Ascending aorta (tissue), 2 donors: ENCODE measurements at regions not wholly inside any gene's neighbourhood (a gene's known extent, or its start where the extent isn't known, plus 50 kb on each side); places are given as distances from the start of the nearest gene placed in this dataset.

Experiments
- DNase-seq, 2 donors: peaks; one replicate each; pipeline ENCODE4 v3.0.0-alpha.2; 2019; ENCODE audit warnings: low spot score in 2 of 2
- H3K27ac ChIP-seq, 2 donors: fragments of 200-600 bp; sonication (generic); one replicate each; pipeline ENCODE4 v1.5.1; 2016 to 2017; ENCODE audit warnings: mild to moderate bottlenecking in 1 of 2
- H3K27me3 ChIP-seq: fragments of 200-600 bp; sonication (generic); one replicate; pipeline ENCODE4 v1.5.1; 2017
- H3K36me3 ChIP-seq, 2 donors: fragments of 200-600 bp; sonication (generic); one replicate each; pipeline ENCODE4 v1.5.1; 2016
- H3K4me1 ChIP-seq, 2 donors: fragments of 200-600 bp; sonication (generic); one replicate each; pipeline ENCODE4 v1.5.1; 2016 to 2017; ENCODE audit warnings: mild to moderate bottlenecking in 1 of 2
- H3K4me3 ChIP-seq, 2 donors: fragments of 200-600 bp; sonication (generic); one replicate each; pipeline ENCODE4 v1.5.1; 2016 to 2017; ENCODE audit warnings: mild to moderate bottlenecking in 1 of 2
- H3K9me3 ChIP-seq, 2 donors: fragments of 200-600 bp; sonication (generic); one replicate each; pipeline ENCODE4 v1.5.1; 2016
- CTCF ChIP-seq, 3 experiments: fragments of 200-600 bp in 2 of 3; fragments of 450-650 bp in 1 of 3; sonication (generic) in 2 of 3; IDR thresholded peaks; one replicate each; pipeline ENCODE4 v1.5.1; 2016 to 2019; ENCODE audit warnings: antibody characterized with exemption in 3 of 3, mild to moderate bottlenecking in 1 of 3, moderate library complexity in 1 of 3
- intact Hi-C: fragments of 100-400 bp; cut with DNase I; formaldehyde crosslinking; loops from one replicate; pipeline ENCODE4 v1.15.1; 2023

GRCh38 chr15:31448635-31448979, 122.0 kb downstream of the KLF13 start:
- DNase-seq = peak in 1 of 2 donors; percentile 49
- no peak for TF ChIP-seq CTCF (IDR thresholded peaks at IDR 0.05)
- H3K27me3 ChIP-seq = no peaks in the 10 kb centered on the region

GRCh38 chr15:31452595-31453557, 126.2 kb downstream of the KLF13 start:
- H3K4me1 ChIP-seq = peaks cover 5 to 11% of the 10 kb centered on the region in 2 donors
- no peak for TF ChIP-seq CTCF (IDR thresholded peaks at IDR 0.05)
- DNase-seq = peak in 1 of 2 donors; percentile 58
- intact Hi-C loops = no loop called here
- no peak overlapping the region for H3K27ac ChIP-seq
- H3K4me3 ChIP-seq = no peak overlapping the region
- H3K27me3 ChIP-seq = no peaks in the 10 kb centered on the region
- no peaks in the 10 kb centered on the region for H3K9me3 ChIP-seq
- no peaks in the 10 kb centered on the region for H3K36me3 ChIP-seq

More at GRCh38 chr15:31448635-31448979, 122.0 kb downstream of the KLF13 start:
- no peak overlapping the region for H3K27ac ChIP-seq
- H3K36me3 ChIP-seq = no peaks in the 10 kb centered on the region
- no peak overlapping the region for H3K4me3 ChIP-seq
- H3K4me1 ChIP-seq = peaks cover 0 to under 1% of the 10 kb centered on the region in 2 donors
- intact Hi-C loops = no loop called here
- H3K9me3 ChIP-seq = no peaks in the 10 kb centered on the region

- H3K27me3 ChIP-seq = no peaks in the 10 kb centered on the region
- H3K27ac ChIP-seq = no peak overlapping the region
- intact Hi-C loops = no loop called here
- peak in 1 of 2 donors; percentile 25 for DNase-seq
- H3K4me1 ChIP-seq = peaks cover 5 to 12% of the 10 kb centered on the region in 2 donors
- no peaks in the 10 kb centered on the region for H3K36me3 ChIP-seq
- TF ChIP-seq CTCF (IDR thresholded peaks at IDR 0.05) = no peak
- H3K4me3 ChIP-seq = no peak overlapping the region
- H3K9me3 ChIP-seq = no peaks in the 10 kb centered on the region
Observed at GRCh38 chr15:31453558-31454318, 127.1 kb downstream of the KLF13 start.

GRCh38 chr15:31455499-31455898, 128.9 kb downstream of the KLF13 start:
- no peak for TF ChIP-seq CTCF (IDR thresholded peaks at IDR 0.05)
- H3K9me3 ChIP-seq = no peaks in the 10 kb centered on the region
- no peak overlapping the region for H3K4me3 ChIP-seq
- DNase-seq = no peak
- H3K27ac ChIP-seq = no peak overlapping the region
- no peaks in the 10 kb centered on the region for H3K27me3 ChIP-seq
- H3K36me3 ChIP-seq = no peaks in the 10 kb centered on the region
- peaks cover 5 to 12% of the 10 kb centered on the region in 2 donors for H3K4me1 ChIP-seq
- intact Hi-C loops = no loop called here

GRCh38 chr15:31456354-31457060, 129.9 kb downstream of the KLF13 start:
- H3K4me1 ChIP-seq = peaks cover 5 to 12% of the 10 kb centered on the region in 2 donors
- no peaks in the 10 kb centered on the region for H3K36me3 ChIP-seq
- intact Hi-C loops = no loop called here
- no peaks in the 10 kb centered on the region for H3K27me3 ChIP-seq
- no peak for TF ChIP-seq CTCF (IDR thresholded peaks at IDR 0.05)
- DNase-seq = peak in 1 of 2 donors; percentile 37
- H3K4me3 ChIP-seq = no peak overlapping the region
- peak overlapping the region in 1 of 2 donors; percentile 50 for H3K27ac ChIP-seq
- no peaks in the 10 kb centered on the region for H3K9me3 ChIP-seq
